Keratinocyte (primary cell): ENCODE measurements at regions not wholly inside any gene's neighbourhood (a gene's known extent, or its start where the extent isn't known, plus 50 kb on each side); places are given as distances from the start of the nearest gene placed in this dataset.

Experiments
- DNase-seq: peaks from one replicate; pipeline ENCODE4 v3.0.0-alpha.2; 2011; ENCODE audit warnings: low read depth, missing footprints, low spot score
- FAIRE-seq: peaks from 2 replicates; lab custom pipeline; 2011; peaks lifted over from hg19 to GRCh38; lab: Jason Lieb, UNC
- H2AFZ ChIP-seq: 2 replicates; pipeline ENCODE4 v1.6.0; 2012; ENCODE audit warnings: low read length, control low read depth, inconsistent platforms; ENCODE audit not compliant: control insufficient read depth
- H3K27ac ChIP-seq: 2 replicates; pipeline ENCODE4 v1.5.1; 2011; ENCODE audit warnings: low read length; ENCODE audit not compliant: control insufficient read depth, insufficient read depth
- H3K27me3 ChIP-seq: 3 replicates; pipeline ENCODE4 v1.6.0; 2011; ENCODE audit warnings: low read length; ENCODE audit not compliant: control insufficient read depth, insufficient read depth; ENCODE audit errors: extremely low read depth
- H3K36me3 ChIP-seq, 2 experiments: 2 replicates in 1 of 2; 3 replicates in 1 of 2; pipeline ENCODE4 v1.5.1; 2011; ENCODE audit warnings: low read length in 2 of 2, mild to moderate bottlenecking in 1 of 2; ENCODE audit not compliant: control insufficient read depth in 2 of 2, insufficient read depth in 2 of 2; ENCODE audit errors: extremely low read depth in 1 of 2
- H3K4me1 ChIP-seq: 3 replicates; pipeline ENCODE4 v1.5.1; 2011; ENCODE audit warnings: low read length; ENCODE audit not compliant: control insufficient read depth, insufficient read depth; ENCODE audit errors: extremely low read depth
- H3K4me2 ChIP-seq: 3 replicates; pipeline ENCODE4 v1.6.0; 2011; ENCODE audit warnings: low read depth, low read length; ENCODE audit not compliant: control insufficient read depth, insufficient read depth; ENCODE audit errors: extremely low read depth
- H3K4me3 ChIP-seq, 3 experiments: fragments of 200-600 bp in 1 of 3; sonication (generic) in 1 of 3; 2 replicates in 2 of 3; 3 replicates in 1 of 3; pipeline ENCODE4 v1.5.1; 2011 to 2016; ENCODE audit warnings: low read length in 3 of 3, mild to moderate bottlenecking in 3 of 3, control low read depth in 2 of 3, inconsistent platforms in 1 of 3, low read depth in 1 of 3, mixed read lengths in 1 of 3, mixed run types in 1 of 3, moderate library complexity in 1 of 3; ENCODE audit not compliant: control insufficient read depth in 2 of 3, insufficient read depth in 2 of 3; ENCODE audit errors: extremely low read depth in 1 of 3
- H3K79me2 ChIP-seq: 2 replicates; pipeline ENCODE4 v1.6.0; 2012; ENCODE audit warnings: low read length; ENCODE audit not compliant: control insufficient read depth, insufficient read depth
- H3K9ac ChIP-seq: 3 replicates; pipeline ENCODE4 v1.6.0; 2011; ENCODE audit warnings: low read length; ENCODE audit not compliant: control insufficient read depth, insufficient read depth; ENCODE audit errors: extremely low read depth
- H3K9me1 ChIP-seq: 3 replicates; pipeline ENCODE4 v1.6.0; 2011; ENCODE audit warnings: low read length; ENCODE audit not compliant: control insufficient read depth, insufficient read depth; ENCODE audit errors: extremely low read depth
- H3K9me3 ChIP-seq: 2 replicates; pipeline ENCODE4 v1.5.1; 2012; ENCODE audit warnings: low read depth, low read length; ENCODE audit not compliant: control insufficient read depth
- H4K20me1 ChIP-seq: 3 replicates; pipeline ENCODE4 v1.6.0; 2011; ENCODE audit warnings: low read length; ENCODE audit not compliant: control insufficient read depth, insufficient read depth; ENCODE audit errors: extremely low read depth
- EZH2 ChIP-seq: IDR thresholded peaks from one replicate; pipeline ENCODE4 v1.6.1; 2012; ENCODE audit warnings: inconsistent platforms, mild to moderate bottlenecking, low read length, moderate library complexity
- dilution Hi-C: fragments of 300-500 bp; cut with MboI; formaldehyde crosslinking; loops from one replicate; pipeline ENCODE4 v1.7.0; 2020; ENCODE audit warnings: low sequenced_read_pairs; ENCODE audit not compliant: extremely low pct_ligation_motif_present
- TF ChIP-seq, protein P1 (sequence below), 3 experiments: IDR thresholded peaks in 1 of 3; conservative IDR thresholded peaks in 1 of 3; optimal IDR thresholded peaks in 1 of 3; 2 replicates in 2 of 3; 3 replicates in 1 of 3; pipeline versions ENCODE3 to v1.5.1; 2011; ENCODE audit warnings: low read length in 3 of 3, mild to moderate bottlenecking in 3 of 3, moderate library complexity in 2 of 3, control low read depth in 1 of 3, inconsistent platforms in 1 of 3; ENCODE audit not compliant: insufficient read depth in 2 of 3; ENCODE audit errors: extremely low read depth in 1 of 3

DNA sequence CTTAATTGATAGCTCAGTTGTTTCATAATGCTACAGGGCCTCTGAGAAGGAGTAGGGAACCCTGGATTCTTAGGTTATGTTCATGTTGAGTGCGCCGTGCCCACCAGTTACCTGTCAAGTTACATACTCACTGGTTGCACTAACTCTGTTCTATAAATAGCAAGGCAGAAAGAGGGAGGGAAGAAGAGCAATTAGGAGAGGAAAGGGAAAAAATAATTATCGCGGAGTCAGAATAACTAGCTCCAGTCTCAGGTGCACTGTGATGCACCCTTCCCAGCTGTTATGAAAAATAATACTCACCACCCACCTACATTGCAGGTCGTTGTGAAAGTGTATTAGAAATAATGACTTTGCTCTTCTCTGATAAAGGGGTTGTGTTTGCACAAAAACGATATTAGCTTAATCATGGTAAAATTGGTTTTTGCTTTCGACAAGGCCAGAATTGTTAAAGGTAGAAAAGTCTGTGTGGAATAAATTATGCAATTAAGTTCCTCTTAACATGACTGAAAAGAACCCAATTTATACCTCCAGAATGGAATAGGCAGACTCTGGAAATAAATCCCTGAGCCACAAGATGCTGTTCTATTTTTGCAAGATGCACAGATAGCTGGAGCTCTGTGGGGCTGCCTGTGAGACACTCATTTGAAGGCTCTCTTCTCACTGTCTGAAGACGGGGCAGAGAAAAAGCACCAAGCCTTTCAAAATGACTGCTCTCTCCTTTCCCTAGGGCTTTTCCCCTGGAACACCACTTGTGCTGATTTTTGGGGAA lies 137.6 kb upstream of the PITRM1 start:
- Histone ChIP-seq H3K4me2 (no peak overlapping the region), H3K9ac (no peak overlapping the region), H3K4me1 (peaks cover 4% of the 10 kb centered on the region), H3K27me3 (peaks cover 3% of the 10 kb centered on the region), H4K20me1 (no peaks in the 10 kb centered on the region), H3K79me2 (no peaks in the 10 kb centered on the region), H3K9me1 (no peaks in the 10 kb centered on the region), H3K36me3 (no peaks in the 10 kb centered on the region), H3K4me3 (no peak overlapping the region), H3K27ac (no peak overlapping the region), H3K9me3 (no peaks in the 10 kb centered on the region), H2AFZ (no peak overlapping the region)
- DNase-seq, result no peak
- TF ChIP-seq, protein P1, sequence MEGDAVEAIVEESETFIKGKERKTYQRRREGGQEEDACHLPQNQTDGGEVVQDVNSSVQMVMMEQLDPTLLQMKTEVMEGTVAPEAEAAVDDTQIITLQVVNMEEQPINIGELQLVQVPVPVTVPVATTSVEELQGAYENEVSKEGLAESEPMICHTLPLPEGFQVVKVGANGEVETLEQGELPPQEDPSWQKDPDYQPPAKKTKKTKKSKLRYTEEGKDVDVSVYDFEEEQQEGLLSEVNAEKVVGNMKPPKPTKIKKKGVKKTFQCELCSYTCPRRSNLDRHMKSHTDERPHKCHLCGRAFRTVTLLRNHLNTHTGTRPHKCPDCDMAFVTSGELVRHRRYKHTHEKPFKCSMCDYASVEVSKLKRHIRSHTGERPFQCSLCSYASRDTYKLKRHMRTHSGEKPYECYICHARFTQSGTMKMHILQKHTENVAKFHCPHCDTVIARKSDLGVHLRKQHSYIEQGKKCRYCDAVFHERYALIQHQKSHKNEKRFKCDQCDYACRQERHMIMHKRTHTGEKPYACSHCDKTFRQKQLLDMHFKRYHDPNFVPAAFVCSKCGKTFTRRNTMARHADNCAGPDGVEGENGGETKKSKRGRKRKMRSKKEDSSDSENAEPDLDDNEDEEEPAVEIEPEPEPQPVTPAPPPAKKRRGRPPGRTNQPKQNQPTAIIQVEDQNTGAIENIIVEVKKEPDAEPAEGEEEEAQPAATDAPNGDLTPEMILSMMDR (optimal IDR thresholded peaks at IDR 0.05 in 1 of 3, IDR thresholded peaks at IDR 0.05 in 1 of 3, conservative IDR thresholded peaks at IDR 0.05 in 1 of 3; ENCODE audit: extremely low read depth in 1 of 3, insufficient read depth in 2 of 3, low read length in 3 of 3), result no peak
- no peak for TF ChIP-seq EZH2
- no peak for FAIRE-seq
- dilution Hi-C loops, result no loop called here

DNA sequence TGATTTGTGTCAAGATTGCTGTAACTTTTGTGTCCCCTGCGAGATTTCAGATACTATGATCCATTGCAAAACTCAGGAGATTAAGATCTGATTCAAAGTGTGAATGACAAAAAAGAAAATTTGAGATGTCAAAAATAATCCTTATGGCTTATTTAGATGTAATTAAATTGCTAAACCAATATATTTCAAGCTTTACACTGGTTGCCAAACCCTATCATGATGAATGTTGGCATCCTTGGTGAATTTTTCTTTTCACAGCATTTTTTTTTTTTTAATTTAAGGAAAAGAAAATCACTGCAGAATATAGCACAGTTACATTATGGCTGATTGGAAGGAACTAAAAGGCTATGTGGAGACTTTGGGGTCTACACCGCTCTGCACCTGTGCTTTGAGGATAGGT lies 133.5 kb upstream of the PITRM1 start:
- Histone ChIP-seq H3K9me3 (no peaks in the 10 kb centered on the region), H3K27ac (no peak overlapping the region), H3K36me3 (no peaks in the 10 kb centered on the region), H3K9ac (no peak overlapping the region), H3K4me1 (no peaks in the 10 kb centered on the region), H2AFZ (no peak overlapping the region), H3K27me3 (peaks cover 3% of the 10 kb centered on the region), H4K20me1 (no peaks in the 10 kb centered on the region), H3K4me3 (no peak overlapping the region), H3K79me2 (no peaks in the 10 kb centered on the region), H3K4me2 (no peak overlapping the region), H3K9me1 (no peaks in the 10 kb centered on the region)
- dilution Hi-C loops, result no loop called here
- FAIRE-seq (no peak), DNase-seq (no peak)
- TF ChIP-seq, protein P1 (optimal IDR thresholded peaks at IDR 0.05 in 1 of 3, IDR thresholded peaks at IDR 0.05 in 1 of 3, conservative IDR thresholded peaks at IDR 0.05 in 1 of 3; ENCODE audit: extremely low read depth in 1 of 3, insufficient read depth in 2 of 3, low read length in 3 of 3), result no peak
